PC-3 (cell line): ENCODE measurements at regions not wholly inside any gene's neighbourhood (a gene's known extent, or its start where the extent isn't known, plus 50 kb on each side); places are given as distances from the start of the nearest gene placed in this dataset.

Source experiments
- CTCF ChIP-seq: fragments of 300-600 bp; sonication (generic); conservative IDR thresholded peaks from 2 replicates; pipeline ENCODE4 v1.5.1; 2017; ENCODE audit warnings: antibody characterized with exemption, low read depth, mild to moderate bottlenecking, low read length
- EZH2phosphoT487 ChIP-seq: fragments of 300-600 bp; sonication (generic); IDR thresholded peaks from 2 replicates; pipeline ENCODE4 v1.6.1; 2018; ENCODE audit warnings: mild to moderate bottlenecking, antibody characterized with exemption, low read length, borderline replicate concordance

- TF ChIP-seq EZH2phosphoT487 (no peak), CTCF (no peak)
Measured at GRCh38 chr5:56298336-56299090, 65.4 kb upstream of the ANKRD55 start.
